IgD-negative memory B cell (primary cell): ENCODE measurements at regions not wholly inside any gene's neighbourhood (a gene's known extent, or its start where the extent isn't known, plus 50 kb on each side); places are given as distances from the start of the nearest gene placed in this dataset.
"Not testable (repeated sequence)": the region's sequence is repeated elsewhere in the genome, so short reads cannot be mapped to it uniquely, and the experiment has no call there.

Experiments used
- H3K27ac Mint-ChIP-seq, 3 donors: one replicate each; pipeline ENCODE4 v1.8.0; 2020 to 2022; ENCODE audit warnings: mild to moderate bottlenecking in 3 of 3, mixed read lengths in 3 of 3, moderate library complexity in 1 of 3
- H3K27me3 Mint-ChIP-seq: one replicate; pipeline ENCODE4 v1.8.0; 2021; ENCODE audit warnings: mixed read lengths
- H3K36me3 Mint-ChIP-seq: one replicate; pipeline ENCODE4 v1.8.0; 2020; ENCODE audit warnings: mild to moderate bottlenecking, mixed read lengths
- H3K4me1 Mint-ChIP-seq, 3 donors: one replicate each; pipeline ENCODE4 v1.8.0; 2020 to 2022; ENCODE audit warnings: mixed read lengths in 3 of 3, mild to moderate bottlenecking in 1 of 3
- H3K4me3 Mint-ChIP-seq, 4 donors: one replicate each; pipeline ENCODE4 v1.8.0; 2020 to 2022; ENCODE audit warnings: mild to moderate bottlenecking in 4 of 4, mixed read lengths in 4 of 4, moderate library complexity in 3 of 4
- H3K9me3 Mint-ChIP-seq, 3 donors: one replicate each; pipeline ENCODE4 v1.8.0; 2020 to 2021; ENCODE audit warnings: mixed read lengths in 3 of 3, mild to moderate bottlenecking in 1 of 3

DNA sequence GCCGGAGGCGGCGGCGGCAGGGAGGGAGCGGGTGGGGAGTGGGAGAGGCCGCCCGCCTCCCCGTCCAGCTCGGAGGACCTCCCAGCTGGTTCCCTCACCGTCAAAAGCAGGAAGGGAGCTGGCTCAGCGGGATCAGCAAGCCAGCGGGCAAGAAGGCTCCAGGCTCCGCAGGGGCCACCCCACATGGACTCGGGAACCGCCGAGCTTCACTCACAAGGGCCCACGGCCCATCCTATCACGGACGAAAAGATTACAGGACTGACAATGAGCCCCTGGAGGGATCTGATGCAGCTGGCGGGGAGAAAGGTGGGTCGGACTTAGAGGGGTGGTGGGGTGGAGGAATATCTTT is 86.3 kb downstream of the FAM72B start:
- H3K27me3 Mint-ChIP-seq, H3K9me3 Mint-ChIP-seq, H3K27ac Mint-ChIP-seq, H3K4me1 Mint-ChIP-seq, H3K4me3 Mint-ChIP-seq, H3K36me3 Mint-ChIP-seq: not testable (repeated sequence)

DNA sequence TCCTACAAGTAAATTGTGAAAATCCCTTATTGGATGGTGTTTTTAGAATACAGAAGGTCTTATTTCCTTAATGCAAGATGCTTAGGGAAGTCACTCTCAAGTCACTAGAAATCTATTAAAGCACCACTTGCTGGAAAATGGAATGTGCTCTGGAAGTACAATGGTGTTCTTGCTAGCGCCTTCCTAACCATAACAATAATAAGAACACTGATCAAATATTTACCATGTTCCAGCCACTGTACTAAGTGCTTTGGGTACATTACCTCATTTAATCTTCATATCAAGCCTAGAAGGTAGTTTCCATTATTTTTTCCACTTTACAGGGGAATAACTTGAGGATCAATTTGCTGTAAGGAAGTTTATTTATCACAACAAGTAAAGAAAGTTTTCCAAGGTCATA is 75.1 kb downstream of the FAM72B start:
- not testable (repeated sequence) for H3K4me3 Mint-ChIP-seq, H3K27ac Mint-ChIP-seq, H3K4me1 Mint-ChIP-seq, H3K9me3 Mint-ChIP-seq, H3K27me3 Mint-ChIP-seq, H3K36me3 Mint-ChIP-seq

DNA sequence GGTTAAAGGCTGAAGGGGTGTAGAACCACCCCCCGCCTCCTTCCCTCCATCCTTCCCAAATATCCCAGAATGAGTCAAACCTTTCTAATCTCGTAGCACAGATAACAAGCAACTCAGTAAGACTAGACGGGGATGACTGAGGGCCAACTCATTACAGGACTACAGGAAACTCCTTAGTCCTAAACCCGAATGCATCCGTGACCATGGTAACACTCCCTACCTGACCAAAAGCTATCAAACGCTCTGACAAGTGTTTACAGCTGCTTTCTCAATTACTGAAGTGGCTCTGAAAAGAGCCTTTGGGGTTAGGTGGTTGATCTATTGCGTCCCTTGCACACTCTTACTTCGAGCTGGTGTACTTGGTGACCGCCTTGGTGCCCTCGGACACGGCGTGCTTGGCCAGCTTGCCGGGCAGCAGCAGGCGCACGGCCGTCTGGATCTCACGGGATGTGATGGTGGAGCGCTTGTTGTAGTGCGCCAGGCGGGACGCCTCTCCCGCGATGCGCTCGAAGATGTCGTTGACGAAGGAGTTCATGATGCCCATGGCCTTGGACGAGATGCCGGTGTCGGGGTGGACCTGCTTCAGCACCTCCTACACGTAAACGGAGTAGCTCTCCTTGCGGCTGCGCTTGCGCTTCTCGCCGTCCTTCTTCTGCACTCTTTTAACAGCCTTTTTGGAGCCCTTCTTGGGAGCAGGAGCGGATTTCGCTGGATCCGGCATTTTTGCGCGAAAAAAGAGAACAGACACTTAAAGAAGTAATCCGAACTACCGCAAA is 67.4 kb downstream of the FAM72B start:
- H3K4me1 Mint-ChIP-seq, H3K4me3 Mint-ChIP-seq, H3K9me3 Mint-ChIP-seq, H3K36me3 Mint-ChIP-seq, H3K27ac Mint-ChIP-seq, H3K27me3 Mint-ChIP-seq: not testable (repeated sequence)

DNA sequence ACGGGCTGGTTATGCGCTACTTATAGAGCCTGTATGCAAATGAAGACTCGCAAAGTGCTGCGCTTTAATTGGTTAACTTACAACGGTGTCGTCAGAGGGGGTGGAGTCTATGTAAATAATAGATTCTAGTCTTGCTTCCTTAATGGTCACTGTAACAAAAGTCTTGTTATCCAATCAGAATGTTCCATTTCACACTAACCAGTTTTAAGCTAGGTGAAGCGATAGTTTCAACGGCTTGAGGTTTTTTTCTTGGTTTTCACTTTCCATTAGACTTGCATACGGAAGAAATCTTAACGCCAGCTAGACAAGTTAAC is 66.9 kb downstream of the FAM72B start:
- not testable (repeated sequence) for H3K27ac Mint-ChIP-seq, H3K36me3 Mint-ChIP-seq, H3K9me3 Mint-ChIP-seq, H3K4me1 Mint-ChIP-seq, H3K4me3 Mint-ChIP-seq, H3K27me3 Mint-ChIP-seq

DNA sequence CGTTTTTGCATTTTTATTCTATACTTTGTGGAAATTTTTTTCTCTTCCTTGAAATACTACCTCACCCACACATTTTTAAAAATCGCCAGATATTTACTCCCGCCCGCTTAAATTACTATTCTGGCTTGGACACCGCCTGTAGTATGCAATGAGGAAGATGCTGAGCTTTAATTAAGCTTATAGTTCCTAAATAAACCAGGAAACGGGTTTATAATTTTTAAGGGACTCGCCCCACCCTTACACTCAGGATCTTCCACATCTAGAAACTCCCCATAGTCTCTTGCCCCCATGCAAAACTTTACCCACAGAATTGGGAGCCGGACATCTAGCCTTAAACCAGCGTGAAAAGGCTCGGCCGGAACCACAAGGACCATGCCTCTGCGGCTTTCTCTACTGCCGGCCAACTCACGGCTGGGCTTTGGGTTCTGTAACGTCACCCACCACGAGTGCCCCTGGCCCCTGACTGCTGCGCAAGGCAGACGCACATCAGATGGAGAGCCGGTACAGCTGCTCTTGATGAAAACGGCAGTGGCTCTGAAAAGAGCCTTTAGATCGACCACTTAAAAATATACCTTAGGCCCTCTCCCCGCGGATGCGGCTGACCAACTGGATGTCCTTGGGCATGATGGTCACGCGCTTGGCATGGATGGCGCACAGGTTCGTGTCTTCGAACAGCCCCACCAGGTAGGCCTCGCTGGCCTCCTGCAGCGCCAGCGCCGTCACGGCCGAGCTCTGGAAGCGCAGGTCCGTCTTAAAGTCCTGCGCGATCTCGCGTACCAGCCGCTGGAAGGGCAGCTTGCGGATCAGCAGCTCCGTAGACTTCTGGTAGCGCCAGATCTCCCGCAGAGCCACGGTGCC is 66.3 kb downstream of the FAM72B start:
- H3K27me3 Mint-ChIP-seq, H3K9me3 Mint-ChIP-seq, H3K4me1 Mint-ChIP-seq, H3K36me3 Mint-ChIP-seq, H3K27ac Mint-ChIP-seq: not testable (repeated sequence)
- peak overlapping the region in 2 of 4 donors; percentile 68 to 90 for H3K4me3 Mint-ChIP-seq
